H9 (cell line): ENCODE measurements at regions not wholly inside any gene's neighbourhood (a gene's known extent, or its start where the extent isn't known, plus 50 kb on each side); places are given as distances from the start of the nearest gene placed in this dataset.

Experiments
- DNase-seq: peaks from one replicate; pipeline ENCODE4 v3.0.0-alpha.2; 2017
- H2AFZ ChIP-seq: one replicate; pipeline ENCODE4 v1.6.1; 2013; ENCODE audit warnings: mild to moderate bottlenecking, low read length, control low read depth, moderate library complexity
- H2AK5ac ChIP-seq: 2 replicates; pipeline ENCODE4 v1.6.1; 2013; ENCODE audit warnings: low read length, control low read depth, mixed read lengths; ENCODE audit not compliant: insufficient read length
- H2BK120ac ChIP-seq: one replicate; pipeline ENCODE4 v1.6.1; 2013; ENCODE audit warnings: low read depth, mild to moderate bottlenecking, low read length, control low read depth, inconsistent platforms; ENCODE audit not compliant: poor library complexity, severe bottlenecking
- H2BK12ac ChIP-seq: 2 replicates; pipeline ENCODE4 v1.6.1; 2013; ENCODE audit warnings: low read length, control low read depth, mixed read lengths, low read depth; ENCODE audit not compliant: insufficient read length
- H2BK15ac ChIP-seq: 2 replicates; pipeline ENCODE4 v1.6.1; 2013; ENCODE audit warnings: low read depth, low read length, control low read depth
- H2BK20ac ChIP-seq: one replicate; pipeline ENCODE4 v1.6.1; 2013; ENCODE audit warnings: low read depth, mild to moderate bottlenecking, low read length, control low read depth, inconsistent platforms; ENCODE audit not compliant: poor library complexity, severe bottlenecking
- H2BK5ac ChIP-seq: 2 replicates; pipeline ENCODE4 v1.6.1; 2013; ENCODE audit warnings: low read length, control low read depth, mixed read lengths; ENCODE audit not compliant: insufficient read length
- H3K14ac ChIP-seq: 2 replicates; pipeline ENCODE4 v1.6.1; 2013; ENCODE audit warnings: low read length, control low read depth; ENCODE audit not compliant: insufficient read depth
- H3K18ac ChIP-seq: 2 replicates; pipeline ENCODE4 v1.6.1; 2013; ENCODE audit warnings: low read depth, mild to moderate bottlenecking, mixed read lengths, low read length, control low read depth; ENCODE audit not compliant: insufficient read length
- H3K23ac ChIP-seq: 2 replicates; pipeline ENCODE4 v1.6.1; 2013; ENCODE audit warnings: low read length, control low read depth, mixed read lengths, low read depth; ENCODE audit not compliant: insufficient read length
- H3K23me2 ChIP-seq: 2 replicates; pipeline ENCODE4 v1.6.1; 2013; ENCODE audit warnings: low read depth, mild to moderate bottlenecking, mixed read lengths, low read length, control low read depth; ENCODE audit not compliant: insufficient read length, poor library complexity, severe bottlenecking
- H3K27ac ChIP-seq: 2 replicates; pipeline ENCODE4 v1.5.1; 2013; ENCODE audit warnings: low read length, control low read depth, mixed read lengths, low read depth; ENCODE audit not compliant: insufficient read length
- H3K27me3 ChIP-seq: 2 replicates; pipeline ENCODE4 v1.6.1; 2013; ENCODE audit warnings: low read length, control low read depth, inconsistent platforms; ENCODE audit not compliant: insufficient read depth
- H3K4ac ChIP-seq: 2 replicates; pipeline ENCODE4 v1.6.1; 2013; ENCODE audit warnings: low read depth, mild to moderate bottlenecking, control low read depth, inconsistent platforms, low read length, moderate library complexity
- H3K4me1 ChIP-seq: 2 replicates; pipeline ENCODE4 v1.6.1; 2013; ENCODE audit warnings: low read length, control low read depth, inconsistent platforms; ENCODE audit not compliant: insufficient read depth
- H3K4me2 ChIP-seq: 2 replicates; pipeline ENCODE4 v1.6.1; 2013; ENCODE audit warnings: low read length, control low read depth, mixed read lengths; ENCODE audit not compliant: insufficient read length, insufficient read depth
- H3K56ac ChIP-seq: 2 replicates; pipeline ENCODE4 v1.6.1; 2013; ENCODE audit warnings: low read depth, mild to moderate bottlenecking, mixed read lengths, low read length, control low read depth; ENCODE audit not compliant: insufficient read length
- H3K79me1 ChIP-seq: 2 replicates; pipeline ENCODE4 v1.6.1; 2013; ENCODE audit warnings: low read depth, mild to moderate bottlenecking, moderate library complexity, low read length, control low read depth, inconsistent platforms; ENCODE audit not compliant: insufficient read depth, poor library complexity, severe bottlenecking
- H3K79me2 ChIP-seq: 2 replicates; pipeline ENCODE4 v1.6.1; 2013; ENCODE audit warnings: low read length, control low read depth, inconsistent platforms; ENCODE audit not compliant: insufficient read depth
- H3K9ac ChIP-seq: 2 replicates; pipeline ENCODE4 v1.6.1; 2013; ENCODE audit warnings: low read length, control low read depth, mixed read lengths; ENCODE audit not compliant: insufficient read length; ENCODE audit errors: extremely low read depth
- H3K9me3 ChIP-seq: one replicate; pipeline ENCODE4 v1.6.1; 2013; ENCODE audit warnings: low read depth, low read length, inconsistent platforms; ENCODE audit not compliant: control insufficient read depth
- H3T11ph ChIP-seq: one replicate; pipeline ENCODE4 v1.6.1; 2013; ENCODE audit warnings: mild to moderate bottlenecking, low read length, control low read depth, inconsistent platforms
- H4K20me1 ChIP-seq: one replicate; pipeline ENCODE4 v1.6.1; 2013; ENCODE audit not compliant: control insufficient read depth, insufficient read length, insufficient read depth
- H4K5ac ChIP-seq: 2 replicates; pipeline ENCODE4 v1.6.1; 2013; ENCODE audit warnings: low read depth, mild to moderate bottlenecking, mixed read lengths, low read length, control low read depth; ENCODE audit not compliant: insufficient read length
- H4K8ac ChIP-seq: replicated peaks from 2 replicates; pipeline ENCODE4 v1.6.1; 2013; ENCODE audit warnings: low read length, control low read depth, mixed read lengths, low read depth; ENCODE audit not compliant: insufficient read length
- H4K91ac ChIP-seq: 2 replicates; pipeline ENCODE4 v1.6.1; 2013; ENCODE audit warnings: low read depth, mild to moderate bottlenecking, moderate library complexity, mixed read lengths, low read length, control low read depth; ENCODE audit not compliant: insufficient read length
- H3K27ac Mint-ChIP-seq, 3 experiments: 2 replicates in 2 of 3; 3 replicates in 1 of 3; pipeline ENCODE4 v1.8.0; 2020 to 2021; ENCODE audit warnings: mixed read lengths in 3 of 3, mild to moderate bottlenecking in 1 of 3, moderate library complexity in 1 of 3
- H3K27me3 Mint-ChIP-seq: 2 replicates; pipeline ENCODE4 v1.8.0; 2021; ENCODE audit warnings: low read depth, mild to moderate bottlenecking, moderate library complexity, mixed read lengths
- H3K36me3 Mint-ChIP-seq, 3 experiments: 2 replicates in 2 of 3; 3 replicates in 1 of 3; pipeline ENCODE4 v1.8.0; 2020 to 2021; ENCODE audit warnings: low read depth in 3 of 3, mixed read lengths in 3 of 3; ENCODE audit not compliant: insufficient read depth in 1 of 3
- H3K4me1 Mint-ChIP-seq, 2 experiments: 2 replicates each; pipeline ENCODE4 v1.8.0; 2020; ENCODE audit warnings: mixed read lengths in 2 of 2
- H3K4me3 Mint-ChIP-seq, 2 experiments: 2 replicates in 1 of 2; 3 replicates in 1 of 2; pipeline ENCODE4 v1.8.0; 2020 to 2021; ENCODE audit warnings: mild to moderate bottlenecking in 2 of 2, mixed read lengths in 2 of 2, moderate library complexity in 1 of 2
- H3K9me3 Mint-ChIP-seq, 2 experiments: 2 replicates in 1 of 2; 3 replicates in 1 of 2; pipeline ENCODE4 v1.8.0; 2020; ENCODE audit warnings: mild to moderate bottlenecking in 2 of 2, mixed read lengths in 2 of 2, moderate library complexity in 1 of 2
- WGBS: extraction: QIAGEN DNeasy Blood & Tissue Kit; methylation state at CpG from one replicate; pipeline ENCODE4 v1.1.7; 2013; ENCODE audit warnings: missing lambda C conversion rate, low lambda C conversion rate, mixed read lengths; ENCODE audit not compliant: insufficient read length; ENCODE audit errors: extremely low coverage; 5-methylcytosine and 5-hydroxymethylcytosine counted together
- TF ChIP-seq, protein P1 (sequence below): fragments of 200-600 bp; sonication (generic); conservative IDR thresholded peaks from 3 replicates; pipeline ENCODE4 v1.8.0; 2021; ENCODE audit warnings: antibody characterized with exemption, mild to moderate bottlenecking

DNA sequence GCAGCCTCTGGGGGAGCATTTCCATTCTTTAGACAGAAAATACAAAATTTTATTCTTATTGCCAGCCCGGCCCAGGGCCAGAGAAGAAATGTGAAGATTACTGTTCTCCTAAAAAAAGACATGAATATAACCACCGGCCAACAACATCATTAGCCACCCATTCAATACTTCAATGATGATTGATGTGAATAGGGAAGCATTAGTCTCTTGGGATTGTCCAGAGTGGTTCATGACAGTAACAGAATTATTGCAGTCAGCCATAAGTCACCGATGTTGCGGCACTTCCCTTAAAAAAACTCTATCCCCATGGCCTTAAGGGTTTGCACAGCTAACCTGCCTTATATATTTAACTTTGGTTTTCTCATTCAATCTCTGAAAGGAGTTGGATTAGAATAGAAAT lies 418.7 kb downstream of the CENPC start:
- no peaks in the 10 kb centered on the region for H3K27me3 Mint-ChIP-seq
- no peak overlapping the region for H3K56ac ChIP-seq
- H3K18ac ChIP-seq = no peak overlapping the region
- H4K8ac ChIP-seq = no peak overlapping the region
- H3K79me1 ChIP-seq = no peaks in the 10 kb centered on the region
- H3K79me2 ChIP-seq = no peaks in the 10 kb centered on the region
- H3K4ac ChIP-seq = no peak overlapping the region
- no peak overlapping the region for H2BK20ac ChIP-seq
- no CpG with 5 or more reads among the region's 4 CpGs for WGBS
- no peaks in the 10 kb centered on the region for H3K9me3 Mint-ChIP-seq
- H3T11ph ChIP-seq = no peak overlapping the region
- H3K23me2 ChIP-seq = no peaks in the 10 kb centered on the region
- H3K4me3 Mint-ChIP-seq = no peak overlapping the region
- no peak overlapping the region for H2AK5ac ChIP-seq
- 0 out of 4 replicates have a peak, but pooled peaks cover 0 to 3% of the 10 kb centered on the region in 2 experiments for H3K4me1 Mint-ChIP-seq
- no peak overlapping the region for H3K27ac ChIP-seq
- H3K4me2 ChIP-seq = no peak overlapping the region
- no peak overlapping the region for H3K9ac ChIP-seq
- H2BK15ac ChIP-seq = no peak overlapping the region
- no peak for DNase-seq
- H4K91ac ChIP-seq = no peak overlapping the region
- H3K27me3 ChIP-seq = no peaks in the 10 kb centered on the region
- H3K9me3 ChIP-seq = no peaks in the 10 kb centered on the region
- H3K14ac ChIP-seq = no peak overlapping the region
- no peaks in the 10 kb centered on the region for H3K4me1 ChIP-seq
- H3K23ac ChIP-seq = no peak overlapping the region
- no peaks in the 10 kb centered on the region for H3K36me3 Mint-ChIP-seq
- no peak overlapping the region for H2AFZ ChIP-seq
- H3K27ac Mint-ChIP-seq = no peak overlapping the region
- H2BK120ac ChIP-seq = no peak overlapping the region
- H4K5ac ChIP-seq = no peak overlapping the region
- H4K20me1 ChIP-seq = no peaks in the 10 kb centered on the region
- TF ChIP-seq, protein P1, sequence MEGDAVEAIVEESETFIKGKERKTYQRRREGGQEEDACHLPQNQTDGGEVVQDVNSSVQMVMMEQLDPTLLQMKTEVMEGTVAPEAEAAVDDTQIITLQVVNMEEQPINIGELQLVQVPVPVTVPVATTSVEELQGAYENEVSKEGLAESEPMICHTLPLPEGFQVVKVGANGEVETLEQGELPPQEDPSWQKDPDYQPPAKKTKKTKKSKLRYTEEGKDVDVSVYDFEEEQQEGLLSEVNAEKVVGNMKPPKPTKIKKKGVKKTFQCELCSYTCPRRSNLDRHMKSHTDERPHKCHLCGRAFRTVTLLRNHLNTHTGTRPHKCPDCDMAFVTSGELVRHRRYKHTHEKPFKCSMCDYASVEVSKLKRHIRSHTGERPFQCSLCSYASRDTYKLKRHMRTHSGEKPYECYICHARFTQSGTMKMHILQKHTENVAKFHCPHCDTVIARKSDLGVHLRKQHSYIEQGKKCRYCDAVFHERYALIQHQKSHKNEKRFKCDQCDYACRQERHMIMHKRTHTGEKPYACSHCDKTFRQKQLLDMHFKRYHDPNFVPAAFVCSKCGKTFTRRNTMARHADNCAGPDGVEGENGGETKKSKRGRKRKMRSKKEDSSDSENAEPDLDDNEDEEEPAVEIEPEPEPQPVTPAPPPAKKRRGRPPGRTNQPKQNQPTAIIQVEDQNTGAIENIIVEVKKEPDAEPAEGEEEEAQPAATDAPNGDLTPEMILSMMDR = no peak
- H2BK12ac ChIP-seq = no peak overlapping the region
- H2BK5ac ChIP-seq = no peak overlapping the region
